Spleen (tissue), 11 donors: ENCODE measurements at regions not wholly inside any gene's neighbourhood (a gene's known extent, or its start where the extent isn't known, plus 50 kb on each side); places are given as distances from the start of the nearest gene placed in this dataset.

Experiments
- DNase-seq: peaks from one replicate; pipeline ENCODE4 v3.0.0-alpha.2; 2020
- H3K27ac ChIP-seq, 8 donors: fragments of 200-600 bp; sonication (generic) in 7 of 8; 1 replicate in 4 of 8; 2 replicates in 4 of 8; pipeline versions ENCODE4 v1.5.0 to v1.8.0; 2016 to 2021; ENCODE audit warnings: inconsistent platforms in 4 of 8, mild to moderate bottlenecking in 4 of 8, moderate library complexity in 1 of 8
- H3K27me3 ChIP-seq, 7 donors: fragments of 200-600 bp; sonication (generic) in 6 of 7; replicated peaks in 1 of 7; 1 replicate in 4 of 7; 2 replicates in 3 of 7; pipeline versions ENCODE4 v1.5.0 to v1.8.0; 2016 to 2021; ENCODE audit warnings: inconsistent platforms in 3 of 7, mild to moderate bottlenecking in 1 of 7
- H3K36me3 ChIP-seq, 6 donors: fragments of 200-600 bp; sonication (generic) in 5 of 6; 1 replicate in 4 of 6; 2 replicates in 2 of 6; pipeline versions ENCODE4 v1.5.0 to v1.8.0; 2016 to 2021; ENCODE audit warnings: inconsistent platforms in 2 of 6
- H3K4me1 ChIP-seq, 6 donors: fragments of 200-600 bp; sonication (generic) in 5 of 6; 1 replicate in 3 of 6; 2 replicates in 3 of 6; pipeline versions ENCODE4 v1.5.0 to v1.8.0; 2016 to 2021; ENCODE audit warnings: inconsistent platforms in 3 of 6
- H3K4me3 ChIP-seq, 8 donors: fragments of 200-600 bp; sonication (generic) in 7 of 8; 1 replicate in 4 of 8; 2 replicates in 4 of 8; pipeline versions ENCODE4 v1.5.0 to v1.8.0; 2016 to 2021; ENCODE audit warnings: inconsistent platforms in 4 of 8, mild to moderate bottlenecking in 4 of 8, moderate library complexity in 2 of 8
- H3K9me3 ChIP-seq, 8 donors: fragments of 200-600 bp; sonication (generic) in 7 of 8; 1 replicate in 4 of 8; 2 replicates in 4 of 8; pipeline versions ENCODE4 v1.5.0 to v1.8.0; 2016 to 2021; ENCODE audit warnings: inconsistent platforms in 4 of 8
- POLR2A ChIP-seq, 3 donors: fragments of 450-650 bp; IDR thresholded peaks; one replicate each; pipeline ENCODE4 v1.5.1; 2017; ENCODE audit warnings: antibody characterized with exemption in 3 of 3, mild to moderate bottlenecking in 1 of 3
- POLR2AphosphoS5 ChIP-seq, 3 donors: sonication (generic); formaldehyde crosslinking; IDR thresholded peaks; one replicate each; pipeline ENCODE4 v1.5.1; 2017; ENCODE audit warnings: antibody characterized with exemption in 3 of 3
- WGBS, 5 donors: extraction: QIAGEN DNeasy Blood & Tissue Kit in 3 of 5; methylation state at CpG; one replicate each; pipeline versions ENCODE4 v1.1.5 to v1.1.7; 2013 to 2018; 5-methylcytosine and 5-hydroxymethylcytosine counted together
- intact Hi-C: fragments of 100-400 bp; cut with DNase I; formaldehyde crosslinking; loops from one replicate; pipeline ENCODE4 v1.15.0; 2023; ENCODE audit warnings: low total_unique reads
- TF ChIP-seq, protein P1 (sequence below), 11 experiments: fragments of 200-600 bp in 7 of 11; fragments of 450-650 bp in 4 of 11; sonication (generic) in 4 of 11; IDR thresholded peaks in 8 of 11; conservative IDR thresholded peaks in 3 of 11; 1 replicate in 7 of 11; 2 replicates in 4 of 11; pipeline versions ENCODE4 v1.4.0 to v1.8.0; 2016 to 2021; ENCODE audit warnings: antibody characterized with exemption in 11 of 11, inconsistent platforms in 4 of 11, mild to moderate bottlenecking in 1 of 11
- donor health status: healthy with polysubstance abuse.
- donor health status: DM: no; HTN: no; CAD: no; lungs with moderate emphysema.
- donor health status: DM: no; HTN: no; CAD: no.
- donor health status: Bipolar disorder and iron deficiency.
- donor health status: healthy.
- donor health status: DM: no; HTN: no; CAD: no.
- donor health status: DM: yes; HTN: yes; CAD: no.

DNA sequence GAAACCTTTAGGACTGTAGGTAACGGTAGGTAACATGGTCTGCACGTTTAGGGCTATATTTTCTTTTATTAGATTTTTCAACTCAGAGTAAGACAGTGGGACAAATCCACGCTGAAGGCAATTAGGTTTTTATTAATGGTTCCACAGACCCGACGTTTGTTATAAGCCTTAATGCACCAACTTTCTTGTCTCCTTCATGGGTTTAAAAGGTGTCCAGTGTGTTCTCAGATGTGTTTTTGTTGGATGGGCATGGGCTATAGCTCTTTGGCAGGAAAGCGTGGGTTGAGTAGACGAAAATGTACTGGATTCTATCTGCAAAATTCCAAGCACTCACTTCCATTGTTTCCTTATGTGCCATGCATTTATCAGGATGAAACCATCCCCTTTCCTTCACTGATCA lies 88.0 kb upstream of the SIM2 start:
- intact Hi-C loops = no loop called here
- no peaks in the 10 kb centered on the region for H3K4me1 ChIP-seq

DNA sequence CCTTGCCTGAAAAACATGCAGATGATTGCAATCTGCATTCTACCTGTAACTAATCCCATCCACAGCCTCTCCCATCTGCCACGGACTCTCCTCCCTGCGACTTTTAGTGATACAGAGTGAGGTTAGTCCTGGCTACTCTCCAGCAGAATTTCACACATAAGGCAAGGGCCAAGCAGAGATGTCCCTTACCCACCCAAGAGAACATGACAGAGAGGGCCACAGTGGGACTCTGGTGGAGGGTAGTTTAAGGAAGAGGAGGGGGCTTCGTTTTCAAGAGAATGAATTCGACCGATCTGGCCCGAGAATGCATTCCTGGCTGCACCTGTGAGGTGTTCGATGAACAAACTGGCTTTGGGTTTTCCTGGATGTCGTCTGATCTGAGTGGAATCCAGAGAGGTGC lies 87.5 kb upstream of the SIM2 start:
- Histone ChIP-seq H3K36me3 (no peaks in the 10 kb centered on the region), H3K27ac (no peak overlapping the region), H3K4me3 (no peak overlapping the region), H3K27me3 (peaks cover 0 to 46% (median 0%) of the 10 kb centered on the region in 7 donors), H3K4me1 (no peaks in the 10 kb centered on the region), H3K9me3 (peaks cover 0 to 33% (median 5%) of the 10 kb centered on the region in 8 donors)
- WGBS, 5 donors = 85 to 91% (median 87%) methylated on average over 8 of the region's 8 CpGs
- no peak for TF ChIP-seq POLR2AphosphoS5 (IDR thresholded peaks at IDR 0.05)
- TF ChIP-seq POLR2A (IDR thresholded peaks at IDR 0.05) = no peak
- TF ChIP-seq, protein P1, sequence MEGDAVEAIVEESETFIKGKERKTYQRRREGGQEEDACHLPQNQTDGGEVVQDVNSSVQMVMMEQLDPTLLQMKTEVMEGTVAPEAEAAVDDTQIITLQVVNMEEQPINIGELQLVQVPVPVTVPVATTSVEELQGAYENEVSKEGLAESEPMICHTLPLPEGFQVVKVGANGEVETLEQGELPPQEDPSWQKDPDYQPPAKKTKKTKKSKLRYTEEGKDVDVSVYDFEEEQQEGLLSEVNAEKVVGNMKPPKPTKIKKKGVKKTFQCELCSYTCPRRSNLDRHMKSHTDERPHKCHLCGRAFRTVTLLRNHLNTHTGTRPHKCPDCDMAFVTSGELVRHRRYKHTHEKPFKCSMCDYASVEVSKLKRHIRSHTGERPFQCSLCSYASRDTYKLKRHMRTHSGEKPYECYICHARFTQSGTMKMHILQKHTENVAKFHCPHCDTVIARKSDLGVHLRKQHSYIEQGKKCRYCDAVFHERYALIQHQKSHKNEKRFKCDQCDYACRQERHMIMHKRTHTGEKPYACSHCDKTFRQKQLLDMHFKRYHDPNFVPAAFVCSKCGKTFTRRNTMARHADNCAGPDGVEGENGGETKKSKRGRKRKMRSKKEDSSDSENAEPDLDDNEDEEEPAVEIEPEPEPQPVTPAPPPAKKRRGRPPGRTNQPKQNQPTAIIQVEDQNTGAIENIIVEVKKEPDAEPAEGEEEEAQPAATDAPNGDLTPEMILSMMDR (IDR thresholded peaks at IDR 0.05 in 8 of 11, conservative IDR thresholded peaks at IDR 0.05 in 3 of 11) = no peak
- DNase-seq = no peak
- intact Hi-C loops = no loop called here

More for the DNA sequence above, 88.0 kb upstream of the SIM2 start:
- Histone ChIP-seq H3K4me3 (no peak overlapping the region), H3K36me3 (no peaks in the 10 kb centered on the region), H3K27ac (no peak overlapping the region), H3K27me3 (peaks cover 0 to 45% (median 0%) of the 10 kb centered on the region in 7 donors), H3K9me3 (peaks cover 0 to 28% (median 3%) of the 10 kb centered on the region in 8 donors)
- WGBS, 5 donors = 82 to 92% (median 90%) methylated on average over 7 of the region's 7 CpGs
- no peak for DNase-seq
- no peak for TF ChIP-seq POLR2A (IDR thresholded peaks at IDR 0.05)
- TF ChIP-seq POLR2AphosphoS5 (IDR thresholded peaks at IDR 0.05) = no peak
- TF ChIP-seq, protein P1 (IDR thresholded peaks at IDR 0.05 in 8 of 11, conservative IDR thresholded peaks at IDR 0.05 in 3 of 11) = no peak

DNA sequence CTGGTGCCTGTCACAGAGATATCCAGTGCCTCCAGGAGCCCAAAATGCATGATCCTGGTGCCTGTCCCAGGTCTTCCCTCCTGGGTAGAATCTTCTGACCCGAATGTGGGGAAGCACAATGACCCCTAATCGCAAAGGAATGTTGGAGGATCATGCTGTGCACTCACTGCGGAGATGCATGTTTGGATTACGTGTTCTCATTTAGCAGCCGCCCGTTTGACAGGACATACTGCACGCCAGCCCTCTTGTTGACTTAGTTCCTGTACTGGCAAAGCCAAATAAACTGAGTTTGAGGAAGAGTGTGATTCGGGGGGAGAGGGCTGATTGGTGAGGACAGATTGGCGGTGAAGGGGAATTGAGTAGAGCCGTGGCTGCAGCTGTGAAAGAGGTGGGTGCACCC lies 85.9 kb upstream of the SIM2 start:
- no peaks in the 10 kb centered on the region for H3K36me3 ChIP-seq
- WGBS, 5 donors = 78 to 87% (median 81%) methylated on average over 10 of the region's 10 CpGs
- no peaks in the 10 kb centered on the region for H3K4me1 ChIP-seq
- TF ChIP-seq POLR2AphosphoS5 (IDR thresholded peaks at IDR 0.05) (no peak), POLR2A (IDR thresholded peaks at IDR 0.05) (no peak)
- TF ChIP-seq, protein P1 (IDR thresholded peaks at IDR 0.05 in 8 of 11, conservative IDR thresholded peaks at IDR 0.05 in 3 of 11) = no peak
- no peak overlapping the region for H3K4me3 ChIP-seq
- intact Hi-C loops = no loop called here
- H3K27ac ChIP-seq = no peak overlapping the region
- DNase-seq = no peak
- peaks cover 0 to 51% (median 0%) of the 10 kb centered on the region in 7 donors for H3K27me3 ChIP-seq
- H3K9me3 ChIP-seq = peaks cover 0 to 47% (median 8%) of the 10 kb centered on the region in 8 donors

DNA sequence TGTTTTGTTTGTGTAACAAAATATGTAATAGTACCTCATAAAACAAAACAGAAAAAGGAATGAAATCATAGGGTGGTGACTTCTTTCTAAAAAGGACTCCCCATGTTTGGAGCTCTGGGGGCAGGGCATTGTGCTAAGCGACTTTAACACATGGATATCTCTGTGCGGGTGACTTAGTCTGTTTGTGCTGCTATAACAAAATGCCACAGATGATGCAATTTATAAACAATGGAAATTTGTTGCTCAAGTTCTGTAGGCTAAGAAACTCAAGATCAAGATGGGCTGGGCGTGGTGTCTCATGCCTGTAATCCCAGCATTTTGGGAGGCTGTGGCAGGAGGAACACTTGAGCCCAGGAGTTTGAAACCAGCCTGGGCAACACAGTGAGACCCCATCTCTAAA lies 85.4 kb upstream of the SIM2 start:
- Histone ChIP-seq H3K9me3 (peaks cover 0 to 47% (median 8%) of the 10 kb centered on the region in 8 donors), H3K27me3 (peaks cover 0 to 51% (median 0%) of the 10 kb centered on the region in 7 donors), H3K4me1 (no peaks in the 10 kb centered on the region), H3K4me3 (no peak overlapping the region), H3K36me3 (no peaks in the 10 kb centered on the region), H3K27ac (no peak overlapping the region)
- DNase-seq = no peak
- 84 to 93% (median 87%) methylated on average over 3 of the region's 3 CpGs for WGBS, 5 donors
- intact Hi-C loops = no loop called here
- TF ChIP-seq POLR2A (IDR thresholded peaks at IDR 0.05) (no peak), POLR2AphosphoS5 (IDR thresholded peaks at IDR 0.05) (no peak)
- TF ChIP-seq, protein P1 (IDR thresholded peaks at IDR 0.05 in 8 of 11, conservative IDR thresholded peaks at IDR 0.05 in 3 of 11) = no peak
